ENCODE measurements at regions not wholly inside any gene's neighbourhood (a gene's known extent, or its start where the extent isn't known, plus 50 kb on each side); places are given as distances from the start of the nearest gene placed in this dataset.

DNA sequence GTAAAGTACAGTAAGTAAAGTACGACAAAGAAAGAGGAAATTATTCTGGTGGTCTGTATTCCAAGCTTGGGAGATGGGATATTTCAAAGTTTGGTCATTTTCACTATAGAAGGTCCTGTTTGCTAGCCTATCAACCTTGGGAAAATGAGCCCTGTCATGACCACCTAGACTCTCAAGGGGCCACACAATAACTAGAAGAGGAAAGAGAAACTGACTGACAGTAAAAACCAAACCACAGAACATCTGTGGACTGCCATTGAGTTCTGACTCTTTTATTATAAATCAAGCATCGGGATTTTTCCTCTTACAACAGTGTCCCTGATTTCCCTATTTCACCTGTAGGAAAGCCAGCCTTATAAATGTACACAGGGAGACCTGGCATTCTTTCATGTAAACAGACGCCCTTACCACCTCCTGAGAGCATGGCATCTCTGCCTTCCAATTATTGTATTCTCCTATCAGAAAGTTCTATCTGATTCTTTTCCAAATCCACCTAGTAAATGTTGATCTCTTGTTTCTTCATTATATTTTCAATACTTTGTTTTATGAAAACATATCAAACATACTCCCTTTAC is 80.0 kb downstream of the ZNF622 start:
- TF ChIP-seq, protein P1, sequence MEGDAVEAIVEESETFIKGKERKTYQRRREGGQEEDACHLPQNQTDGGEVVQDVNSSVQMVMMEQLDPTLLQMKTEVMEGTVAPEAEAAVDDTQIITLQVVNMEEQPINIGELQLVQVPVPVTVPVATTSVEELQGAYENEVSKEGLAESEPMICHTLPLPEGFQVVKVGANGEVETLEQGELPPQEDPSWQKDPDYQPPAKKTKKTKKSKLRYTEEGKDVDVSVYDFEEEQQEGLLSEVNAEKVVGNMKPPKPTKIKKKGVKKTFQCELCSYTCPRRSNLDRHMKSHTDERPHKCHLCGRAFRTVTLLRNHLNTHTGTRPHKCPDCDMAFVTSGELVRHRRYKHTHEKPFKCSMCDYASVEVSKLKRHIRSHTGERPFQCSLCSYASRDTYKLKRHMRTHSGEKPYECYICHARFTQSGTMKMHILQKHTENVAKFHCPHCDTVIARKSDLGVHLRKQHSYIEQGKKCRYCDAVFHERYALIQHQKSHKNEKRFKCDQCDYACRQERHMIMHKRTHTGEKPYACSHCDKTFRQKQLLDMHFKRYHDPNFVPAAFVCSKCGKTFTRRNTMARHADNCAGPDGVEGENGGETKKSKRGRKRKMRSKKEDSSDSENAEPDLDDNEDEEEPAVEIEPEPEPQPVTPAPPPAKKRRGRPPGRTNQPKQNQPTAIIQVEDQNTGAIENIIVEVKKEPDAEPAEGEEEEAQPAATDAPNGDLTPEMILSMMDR (IDR thresholded peaks at IDR 0.05; ENCODE audit: borderline replicate concordance, extremely low read depth, insufficient read depth), result no peak
- H3K27ac ChIP-seq (ENCODE audit: low read depth in 2 of 2, low read length in 2 of 2), result no peak overlapping the region
- H3K4me3 ChIP-seq (ENCODE audit: low read length in 3 of 3), result no peak overlapping the region
- H3K9ac ChIP-seq (ENCODE audit: low read length in 3 of 3), result no peak overlapping the region
- no peaks in the 10 kb centered on the region for H3K36me3 ChIP-seq (ENCODE audit: control insufficient read depth in 2 of 3, insufficient read depth in 3 of 3, low read length in 3 of 3)
- no peaks in the 10 kb centered on the region for H3K9me3 ChIP-seq (ENCODE audit: control insufficient read depth in 2 of 3, insufficient read depth in 1 of 3, low read length in 3 of 3)
- H3K4me1 ChIP-seq (ENCODE audit: control insufficient read depth in 2 of 3, insufficient read depth in 2 of 3, low read depth in 1 of 3, low read length in 3 of 3), result no peaks in the 10 kb centered on the region
- H3K27me3 ChIP-seq (ENCODE audit: control insufficient read depth, insufficient read depth, low read length), result no peaks in the 10 kb centered on the region
- intact Hi-C loops (cut with DNase I), result no loop called here
- no peak for FAIRE-seq
- no peak for DNase-seq

- no peaks in the 10 kb centered on the region for H3K9me3 ChIP-seq (ENCODE audit: control insufficient read depth in 2 of 3, insufficient read depth in 1 of 3, low read length in 3 of 3)
- no peak overlapping the region for H3K4me3 ChIP-seq (ENCODE audit: low read length in 3 of 3)
- H3K4me1 ChIP-seq (ENCODE audit: control insufficient read depth in 2 of 3, insufficient read depth in 2 of 3, low read depth in 1 of 3, low read length in 3 of 3), result no peaks in the 10 kb centered on the region
- no peaks in the 10 kb centered on the region for H3K36me3 ChIP-seq (ENCODE audit: control insufficient read depth in 2 of 3, insufficient read depth in 3 of 3, low read length in 3 of 3)
- DNase-seq (no peak), FAIRE-seq (no peak)
- H3K9ac ChIP-seq (ENCODE audit: low read length in 3 of 3), result no peak overlapping the region
- H3K27ac ChIP-seq (ENCODE audit: low read depth in 2 of 2, low read length in 2 of 2), result no peak overlapping the region
- TF ChIP-seq, protein P1 (IDR thresholded peaks at IDR 0.05; ENCODE audit: borderline replicate concordance, extremely low read depth, insufficient read depth), result no peak
- intact Hi-C loops (cut with DNase I), result no loop called here
- no peaks in the 10 kb centered on the region for H3K27me3 ChIP-seq (ENCODE audit: control insufficient read depth, insufficient read depth, low read length)
Observed at GRCh38 chr5:16384804-16385203, 80.8 kb downstream of the ZNF622 start.

- TF ChIP-seq, protein P1 (IDR thresholded peaks at IDR 0.05; ENCODE audit: borderline replicate concordance, extremely low read depth, insufficient read depth), result no peak
- Histone ChIP-seq H3K4me1 (ENCODE audit: control insufficient read depth in 2 of 3, insufficient read depth in 2 of 3, low read depth in 1 of 3, low read length in 3 of 3) (no peaks in the 10 kb centered on the region), H3K9me3 (ENCODE audit: control insufficient read depth in 2 of 3, insufficient read depth in 1 of 3, low read length in 3 of 3) (no peaks in the 10 kb centered on the region), H3K4me3 (ENCODE audit: low read length in 3 of 3) (no peak overlapping the region), H3K9ac (ENCODE audit: low read length in 3 of 3) (no peak overlapping the region), H3K27ac (ENCODE audit: low read depth in 2 of 2, low read length in 2 of 2) (no peak overlapping the region), H3K36me3 (ENCODE audit: control insufficient read depth in 2 of 3, insufficient read depth in 3 of 3, low read length in 3 of 3) (no peaks in the 10 kb centered on the region), H3K27me3 (ENCODE audit: control insufficient read depth, insufficient read depth, low read length) (no peaks in the 10 kb centered on the region)
- no peak for DNase-seq
- intact Hi-C loops (cut with DNase I), result no loop called here
- FAIRE-seq, result no peak
Observed at GRCh38 chr5:16384222-16384621, 81.4 kb downstream of the ZNF622 start.

- H3K4me3 ChIP-seq (ENCODE audit: low read length in 3 of 3), result no peak overlapping the region
- no peak for DNase-seq
- H3K27ac ChIP-seq (ENCODE audit: low read depth in 2 of 2, low read length in 2 of 2), result no peak overlapping the region
- no peaks in the 10 kb centered on the region for H3K9me3 ChIP-seq (ENCODE audit: control insufficient read depth in 2 of 3, insufficient read depth in 1 of 3, low read length in 3 of 3)
- intact Hi-C loops (cut with DNase I), result no loop called here
- H3K4me1 ChIP-seq (ENCODE audit: control insufficient read depth in 2 of 3, insufficient read depth in 2 of 3, low read depth in 1 of 3, low read length in 3 of 3), result no peaks in the 10 kb centered on the region
- H3K36me3 ChIP-seq (ENCODE audit: control insufficient read depth in 2 of 3, insufficient read depth in 3 of 3, low read length in 3 of 3), result no peaks in the 10 kb centered on the region
- TF ChIP-seq, protein P1 (IDR thresholded peaks at IDR 0.05; ENCODE audit: borderline replicate concordance, extremely low read depth, insufficient read depth), result no peak
- H3K9ac ChIP-seq (ENCODE audit: low read length in 3 of 3), result no peak overlapping the region
- H3K27me3 ChIP-seq (ENCODE audit: control insufficient read depth, insufficient read depth, low read length), result no peaks in the 10 kb centered on the region
- no peak for FAIRE-seq
Observed at GRCh38 chr5:16383544-16384052, 82.0 kb downstream of the ZNF622 start.

All from kidney (tissue), 13 donors.